Stimulated activated CD8-positive, alpha-beta memory T cell treated with anti-CD3 and anti-CD28 coated beads, Interleukin-4, amount 100 ng/mL, for 1 hour (primary cell): ENCODE measurements at regions not wholly inside any gene's neighbourhood (a gene's known extent, or its start where the extent isn't known, plus 50 kb on each side); places are given as distances from the start of the nearest gene placed in this dataset.

Source experiments
- DNase-seq, 2 donors: peaks; one replicate each; pipeline ENCODE4 v3.0.0-alpha.2; 2020; ENCODE audit warnings: low read depth in 2 of 2, low spot score in 1 of 2

DNA sequence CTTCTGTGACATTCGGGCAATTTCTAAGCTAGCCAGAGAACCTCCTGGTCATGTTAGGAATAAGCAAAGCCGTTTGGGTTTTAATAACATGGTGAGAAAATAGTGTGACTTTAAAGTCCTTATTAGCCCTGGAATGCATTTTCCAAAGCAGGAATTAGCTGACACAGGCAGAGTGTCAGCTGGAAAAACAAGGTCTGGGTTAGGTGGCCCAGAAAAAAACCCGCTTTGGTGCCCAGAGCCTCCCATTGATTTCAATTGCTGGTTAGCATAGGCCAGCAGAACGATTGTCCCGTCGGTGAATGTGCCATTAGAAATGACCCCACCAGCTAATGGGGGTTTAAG lies 62.1 kb upstream of the CPEB4 start:
- no peak for DNase-seq

DNA sequence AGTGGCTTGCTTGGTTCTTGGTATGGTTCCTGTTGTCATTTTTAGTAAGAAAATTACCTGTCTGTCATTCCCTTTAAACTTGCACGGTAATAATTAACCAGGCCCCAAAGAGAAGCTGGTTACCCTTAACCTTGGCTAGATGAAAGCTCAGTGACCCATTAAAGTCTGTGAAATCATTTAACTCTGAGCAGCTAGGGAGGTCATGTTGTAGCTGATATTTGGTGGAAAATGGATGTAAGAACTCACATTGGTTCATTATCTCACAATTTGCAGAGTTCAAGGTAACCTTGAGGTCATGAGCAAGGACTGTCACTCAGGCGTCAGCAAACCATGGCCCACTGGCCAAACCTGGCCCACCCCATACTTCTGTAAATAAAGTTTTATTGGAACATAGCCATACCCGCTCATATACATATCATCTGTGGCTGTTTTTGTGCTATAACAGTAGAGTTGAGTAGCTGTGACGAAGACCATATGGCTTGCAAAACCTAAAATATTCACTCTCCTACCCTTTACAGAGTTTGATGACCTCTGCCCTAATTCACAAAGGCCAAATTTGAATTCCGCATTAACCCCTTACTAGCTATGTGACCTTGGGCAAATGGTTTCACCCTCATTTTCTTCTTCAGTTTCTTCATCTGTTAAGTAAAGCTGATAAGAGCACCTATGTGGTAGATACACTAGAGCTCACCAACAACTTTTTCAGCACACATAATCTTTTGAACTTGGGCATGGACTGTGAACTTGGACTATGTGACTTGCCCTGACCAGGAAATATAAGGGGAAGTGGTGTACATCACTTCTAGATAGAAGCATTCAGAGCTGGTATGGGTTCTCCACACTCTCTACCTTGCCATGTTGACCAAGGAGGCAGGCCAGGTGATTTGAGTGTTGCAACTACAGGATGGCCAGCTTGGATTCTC lies 61.5 kb upstream of the CPEB4 start:
- no peak for DNase-seq

DNA sequence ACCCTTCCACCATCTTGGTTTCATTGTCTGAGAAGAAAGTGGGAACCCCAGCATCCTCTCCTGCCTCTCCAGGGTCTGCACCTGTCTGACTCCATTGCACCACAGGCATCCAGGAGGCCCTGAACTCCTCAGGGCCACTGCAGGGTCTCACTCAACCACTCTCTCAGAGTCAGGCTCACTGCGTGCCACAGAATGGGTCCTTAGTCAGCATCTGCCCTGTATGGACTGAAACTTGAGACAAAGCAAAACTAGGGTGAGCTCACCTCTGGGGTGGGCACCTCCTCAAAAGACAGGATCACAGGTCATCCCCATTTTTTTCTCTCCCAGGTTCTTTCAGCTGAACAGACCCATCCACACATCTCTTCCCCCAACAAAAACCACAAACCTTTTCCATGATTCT lies 59.2 kb upstream of the CPEB4 start:
- no peak for DNase-seq

DNA sequence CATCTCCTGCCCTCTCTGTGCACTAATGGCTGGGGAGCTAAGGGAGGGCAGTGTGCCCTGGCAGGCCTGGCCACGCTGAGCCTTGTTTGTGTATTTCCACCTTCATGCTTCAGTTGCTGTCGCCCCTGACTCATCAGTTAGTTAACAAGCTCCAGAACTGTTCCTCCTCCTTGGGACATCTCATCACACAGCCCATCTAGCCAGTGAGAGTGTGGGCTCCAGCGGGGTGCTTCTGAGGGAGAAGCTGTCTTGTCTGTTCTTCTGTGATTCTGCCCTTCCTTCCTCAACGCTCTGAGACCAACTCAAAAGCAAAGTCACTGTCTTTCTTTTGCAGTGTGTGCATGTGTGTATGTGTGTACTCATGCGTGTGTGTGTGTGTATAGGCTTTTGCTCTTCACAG lies 58.3 kb upstream of the CPEB4 start:
- DNase-seq: no peak

DNA sequence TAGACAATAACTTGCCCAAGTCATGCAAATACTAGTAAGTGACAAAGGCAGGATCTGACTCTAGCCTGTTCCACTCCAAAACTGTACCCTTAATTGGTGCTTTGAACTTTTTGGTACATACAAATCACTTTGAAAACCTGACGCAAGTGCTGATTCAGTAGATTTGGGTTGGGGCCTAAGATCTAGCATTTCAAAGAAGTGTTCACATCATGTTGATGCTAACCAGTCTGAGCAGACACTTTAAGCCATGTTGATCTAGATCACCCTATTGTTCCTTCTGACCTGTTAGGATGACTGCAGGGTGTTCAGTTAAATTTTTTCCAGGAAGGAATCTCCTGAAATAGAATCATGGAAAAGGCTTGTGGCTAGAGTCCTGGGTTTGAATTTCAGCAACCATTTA lies 57.7 kb upstream of the CPEB4 start:
- DNase-seq: no peak

DNA sequence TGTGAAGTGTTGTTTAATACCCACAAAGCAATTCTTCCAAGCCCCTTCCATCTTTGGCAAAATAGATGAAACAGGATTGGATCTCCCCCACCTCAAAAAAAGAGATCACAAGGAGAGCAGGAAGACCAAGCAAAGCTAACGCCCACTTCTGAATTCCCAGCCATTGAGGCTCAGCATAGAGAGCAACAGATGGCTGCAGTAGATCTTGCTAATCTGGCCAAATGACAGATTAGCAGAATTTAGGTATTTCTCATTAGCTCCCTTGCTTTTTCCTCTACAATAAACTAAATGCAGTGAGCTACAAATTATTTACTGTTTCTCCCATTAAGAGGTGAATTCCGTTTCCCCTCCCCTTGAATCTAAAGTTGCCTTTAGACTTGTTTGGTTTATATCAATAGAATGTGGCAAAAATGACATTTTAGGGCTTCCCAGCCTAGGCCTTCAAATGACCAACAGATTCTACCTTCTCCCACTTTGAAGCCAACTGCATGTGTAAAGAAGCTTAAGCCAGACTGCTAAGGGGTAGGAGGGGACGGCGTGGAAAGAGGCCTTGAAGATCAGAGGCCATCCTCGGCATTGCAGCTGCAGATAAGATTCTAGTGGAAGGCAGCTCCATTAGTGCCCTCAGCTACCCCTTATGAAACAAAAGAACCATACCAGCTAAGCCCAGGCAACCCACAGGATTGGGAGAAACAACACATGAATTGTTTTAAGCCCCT lies 56.8 kb upstream of the CPEB4 start:
- DNase-seq: no peak

DNA sequence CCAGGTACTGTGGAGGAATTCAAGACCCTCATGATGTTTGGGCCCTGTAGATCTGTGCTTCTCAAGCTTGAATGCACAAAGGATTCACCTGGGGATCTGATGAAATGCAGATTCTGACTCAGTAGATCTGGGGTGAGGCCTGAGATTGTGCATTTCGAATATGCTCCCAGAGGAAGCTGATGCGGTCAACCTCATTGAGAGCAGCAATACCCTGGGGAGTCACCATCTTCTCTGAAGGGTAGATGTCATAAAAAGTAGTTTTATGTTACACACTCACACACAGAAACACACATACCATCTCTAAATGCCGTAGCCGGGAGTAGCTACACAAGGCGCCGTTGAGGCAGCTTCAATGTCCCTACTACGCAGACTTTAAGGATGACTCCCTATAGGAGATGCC lies 55.8 kb upstream of the CPEB4 start:
- no peak for DNase-seq

DNA sequence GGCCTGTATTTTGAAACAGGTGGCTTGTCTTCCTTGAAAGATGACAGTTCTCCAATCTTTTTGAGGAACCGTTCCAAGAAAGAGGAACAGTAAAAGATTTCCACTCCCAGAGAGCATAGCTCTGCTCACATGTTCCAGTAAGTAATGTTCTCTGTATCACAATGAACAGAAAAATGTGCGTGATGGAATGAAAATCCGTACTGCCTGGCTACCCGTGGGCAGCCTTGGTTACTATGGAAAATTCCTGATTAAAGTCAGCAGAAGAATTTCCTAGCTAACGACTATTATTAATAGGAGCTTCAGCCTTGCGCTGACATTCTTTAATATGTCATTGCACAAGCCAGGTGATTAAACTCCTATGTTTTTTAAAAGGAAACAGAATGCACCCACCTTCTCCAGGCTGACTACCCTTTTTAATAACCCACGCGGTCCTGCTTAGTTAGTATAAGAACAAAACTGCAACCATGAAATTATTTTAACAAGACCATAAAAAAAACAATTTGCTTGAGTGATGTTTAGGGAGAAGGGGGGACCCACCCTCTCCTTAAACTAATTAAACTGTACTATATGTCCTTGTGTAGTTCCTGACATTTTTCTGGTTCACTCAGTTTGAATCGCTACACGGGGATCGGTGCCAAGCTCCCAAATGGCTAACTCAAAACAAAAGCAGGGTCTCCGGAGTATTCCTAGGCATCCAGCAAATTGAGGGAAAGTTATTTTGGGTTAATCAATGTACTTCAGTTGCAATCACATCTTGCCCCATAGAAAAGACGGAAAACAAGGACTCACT lies 54.8 kb upstream of the CPEB4 start:
- no peak for DNase-seq

DNA sequence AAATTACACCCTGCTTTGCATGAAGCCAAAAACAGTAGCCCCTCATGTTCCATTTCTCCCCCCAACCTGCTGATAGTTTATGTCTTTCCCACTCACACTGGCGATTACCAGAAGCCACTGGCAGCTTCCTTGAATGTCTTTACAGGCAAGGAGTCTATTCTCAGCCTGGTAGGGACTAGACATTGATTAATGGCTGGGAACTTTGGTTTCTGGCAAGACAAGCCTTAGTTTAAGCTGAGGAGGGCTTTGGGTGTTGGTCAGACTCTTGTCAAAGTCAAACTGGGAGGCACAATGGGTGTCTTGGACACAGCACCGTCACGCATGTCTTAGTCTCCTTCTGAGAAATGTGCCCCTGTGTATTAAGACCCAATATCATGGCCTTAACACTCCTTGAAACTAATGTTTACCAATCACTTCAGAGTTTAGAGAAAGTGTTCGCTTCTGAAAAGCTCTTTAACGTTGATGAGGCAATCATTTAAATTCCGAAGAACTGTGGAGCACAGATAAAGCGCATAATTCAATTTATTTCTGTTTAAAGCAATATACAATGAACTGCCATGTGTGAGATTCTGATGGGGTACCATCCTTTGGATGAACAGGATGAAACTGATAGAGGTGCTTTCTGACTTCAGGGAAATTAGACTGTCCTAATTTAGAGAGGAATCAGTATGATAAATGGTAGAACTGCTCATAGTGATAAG lies 53.9 kb upstream of the CPEB4 start:
- no peak for DNase-seq

DNA sequence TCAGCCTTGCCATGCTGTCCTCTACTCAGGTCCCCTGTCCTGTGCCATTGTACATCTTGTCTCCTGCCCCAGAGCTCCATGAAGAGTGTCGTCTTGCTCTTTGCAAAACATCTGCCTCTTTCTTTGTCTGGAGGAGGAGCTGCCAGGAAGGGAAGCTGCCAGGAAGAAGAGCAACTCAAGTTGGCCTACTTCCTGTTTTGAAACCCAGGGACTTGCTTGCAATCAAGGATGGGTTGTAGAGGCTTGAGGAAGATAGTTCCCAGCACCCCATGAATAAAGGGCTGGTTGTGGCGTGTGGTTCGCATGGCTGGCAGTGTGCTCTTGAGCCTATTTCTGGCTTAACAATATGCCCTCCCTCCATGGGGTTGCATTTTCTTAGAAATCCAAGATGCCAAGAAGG lies 53.0 kb upstream of the CPEB4 start:
- no peak for DNase-seq

DNA sequence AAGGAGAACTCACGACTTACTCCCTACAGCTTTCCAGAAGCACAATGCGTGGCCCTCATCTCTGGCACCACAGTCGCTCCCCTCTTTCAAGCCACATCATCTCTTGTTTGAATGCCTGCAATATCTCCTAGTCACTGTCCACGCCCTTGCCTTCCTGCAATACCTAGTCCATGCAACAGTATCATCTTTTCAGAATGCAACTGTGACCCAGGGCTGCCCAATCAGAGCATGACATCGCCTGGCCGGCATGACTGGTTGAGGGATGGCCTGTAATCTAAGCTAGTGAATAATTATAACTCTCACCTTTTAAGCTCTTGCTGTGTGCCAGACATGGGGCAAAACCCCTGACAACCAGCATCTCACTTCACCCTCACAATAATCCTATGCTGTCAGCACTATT lies 52.5 kb upstream of the CPEB4 start:
- DNase-seq: no peak

DNA sequence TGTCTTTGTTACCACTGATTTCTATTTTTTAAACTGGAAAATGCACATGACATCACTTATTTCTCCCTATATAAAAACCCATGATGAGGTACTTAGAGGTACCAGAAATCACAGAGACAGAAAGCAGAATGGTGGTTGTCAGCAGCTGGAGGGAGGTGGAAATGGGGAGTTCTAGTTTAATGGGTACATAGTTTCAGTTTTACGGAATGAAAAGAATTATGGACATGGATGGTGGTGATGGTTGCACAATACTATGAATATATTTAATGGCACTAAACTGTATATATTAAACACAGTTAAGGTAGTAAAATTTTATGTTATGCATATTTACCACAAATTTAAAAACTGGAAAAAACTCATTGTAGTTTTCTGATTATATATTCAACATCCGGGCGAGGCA lies 50.5 kb upstream of the CPEB4 start:
- DNase-seq: no peak
